ENCODE measurements at regions not wholly inside any gene's neighbourhood (a gene's known extent, or its start where the extent isn't known, plus 50 kb on each side); places are given as distances from the start of the nearest gene placed in this dataset.
A peak's percentile ranks its signal among the peaks of the same experiment; 100 is the strongest.

- Mint-ChIP-seq H3K4me3 (no peak overlapping the region), H3K36me3 (ENCODE audit: low read depth) (no peaks in the 10 kb centered on the region), H3K9me3 (no peaks in the 10 kb centered on the region), H3K27ac (no peak overlapping the region), H3K27me3 (no peaks in the 10 kb centered on the region), H3K4me1 (ENCODE audit: low read depth) (no peaks in the 10 kb centered on the region)
- no peak for DNase-seq
- POLR2A ChIA-PET = no interaction called here
- TF ChIP-seq CTCF (IDR thresholded peaks at IDR 0.05) = no peak
- ATAC-seq = no peak
- CTCF ChIA-PET = no interaction called here
- intact Hi-C loops (cut with micrococcal nuclease) = no loop called here
These were observed 100.2 kb downstream of the CEBPB start for GRCh38 chr20:50290808-50291207.

- CTCF ChIA-PET = no interaction called here
- H3K27me3 Mint-ChIP-seq = no peaks in the 10 kb centered on the region
- DNase-seq (no peak), ATAC-seq (no peak)
- intact Hi-C loops (cut with micrococcal nuclease) = no loop called here
- H3K36me3 Mint-ChIP-seq (ENCODE audit: low read depth) = no peaks in the 10 kb centered on the region
- POLR2A ChIA-PET = interaction anchor here (0.6 kb wide), 1 partner anchor 71 kb away, joined by 3 read pairs; no protein-coding TSS in a partner anchor
- TF ChIP-seq CTCF (IDR thresholded peaks at IDR 0.05) = no peak
- no peak overlapping the region for H3K27ac Mint-ChIP-seq
- no peak overlapping the region for H3K4me3 Mint-ChIP-seq
- H3K4me1 Mint-ChIP-seq (ENCODE audit: low read depth) = no peaks in the 10 kb centered on the region
- no peaks in the 10 kb centered on the region for H3K9me3 Mint-ChIP-seq
These were observed 100.8 kb downstream of the CEBPB start for GRCh38 chr20:50291254-50292078.

GRCh38 chr20:50292079-50292590 lies 101.5 kb downstream of the CEBPB start:
- no peaks in the 10 kb centered on the region for H3K27me3 Mint-ChIP-seq
- no peak overlapping the region for H3K4me3 Mint-ChIP-seq
- ChIA-PET CTCF (no interaction called here), POLR2A (interaction anchor here (0.6 kb wide), 1 partner anchor 70 kb away, joined by 3 read pairs; no protein-coding TSS in a partner anchor)
- peaks cover 2% of the 10 kb centered on the region for H3K4me1 Mint-ChIP-seq (ENCODE audit: low read depth)
- H3K36me3 Mint-ChIP-seq (ENCODE audit: low read depth) = no peaks in the 10 kb centered on the region
- no peak overlapping the region for H3K27ac Mint-ChIP-seq
- H3K9me3 Mint-ChIP-seq = no peaks in the 10 kb centered on the region
- ATAC-seq = no peak
- no peak for DNase-seq
- intact Hi-C loops (cut with micrococcal nuclease) = no loop called here
- no peak for TF ChIP-seq CTCF (IDR thresholded peaks at IDR 0.05)

DNA sequence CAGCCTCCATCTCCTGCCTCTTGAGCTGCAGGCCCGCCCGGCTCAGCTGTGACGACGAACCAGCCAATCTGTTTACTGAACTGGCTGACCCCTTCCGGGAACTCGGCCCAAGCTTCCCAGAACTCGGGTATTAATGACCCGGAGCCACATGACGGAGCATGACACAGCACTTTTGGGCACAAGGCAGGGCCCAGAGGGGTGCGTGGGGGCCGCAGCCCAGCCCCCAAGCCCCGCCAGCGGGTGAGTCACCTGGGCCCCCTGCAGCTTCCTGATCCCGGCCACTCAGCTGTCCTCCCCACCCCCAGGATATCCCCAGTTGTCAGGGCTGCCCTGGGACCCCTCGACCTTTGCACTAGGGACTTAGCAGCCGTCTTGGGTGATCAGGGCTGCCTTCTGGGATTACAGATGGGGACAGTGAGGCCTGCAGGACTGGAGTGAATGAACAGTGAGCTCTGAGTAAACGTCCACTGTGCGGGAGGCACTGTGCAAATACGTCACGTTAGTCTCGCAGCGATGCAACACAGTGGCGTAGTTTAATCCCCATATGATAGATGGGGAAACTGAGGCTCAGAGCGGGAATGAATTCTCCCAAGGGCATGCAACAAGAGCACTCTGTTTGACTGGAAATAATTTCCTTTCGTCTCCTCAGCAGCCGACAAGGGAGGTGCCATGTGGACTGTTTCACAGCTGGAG lies 102.1 kb downstream of the CEBPB start:
- ChIA-PET CTCF (no interaction called here), POLR2A (no interaction called here)
- Mint-ChIP-seq H3K27me3 (no peaks in the 10 kb centered on the region), H3K4me1 (ENCODE audit: low read depth) (peaks cover 8% of the 10 kb centered on the region), H3K9me3 (no peaks in the 10 kb centered on the region), H3K4me3 (no peak overlapping the region), H3K27ac (no peak overlapping the region), H3K36me3 (ENCODE audit: low read depth) (no peaks in the 10 kb centered on the region)
- DNase-seq (peak; percentile 63), ATAC-seq (peak; percentile 54)
- TF ChIP-seq CTCF (IDR thresholded peaks at IDR 0.05) = no peak
- intact Hi-C loops (cut with micrococcal nuclease) = no loop called here
